NCI-H2196 (cell line): ENCODE measurements at regions not wholly inside any gene's neighbourhood (a gene's known extent, or its start where the extent isn't known, plus 50 kb on each side); places are given as distances from the start of the nearest gene placed in this dataset.
A peak's percentile ranks its signal among the peaks of the same experiment; 100 is the strongest.
"Not testable (repeated sequence)": the region's sequence is repeated elsewhere in the genome, so short reads cannot be mapped to it uniquely, and the experiment has no call there.

Experiments used
- DNase-seq: peaks from one replicate; lab custom pipeline; 2025; ENCODE audit not compliant: unreplicated experiment; lab: John Stamatoyannopoulos, UW

DNA sequence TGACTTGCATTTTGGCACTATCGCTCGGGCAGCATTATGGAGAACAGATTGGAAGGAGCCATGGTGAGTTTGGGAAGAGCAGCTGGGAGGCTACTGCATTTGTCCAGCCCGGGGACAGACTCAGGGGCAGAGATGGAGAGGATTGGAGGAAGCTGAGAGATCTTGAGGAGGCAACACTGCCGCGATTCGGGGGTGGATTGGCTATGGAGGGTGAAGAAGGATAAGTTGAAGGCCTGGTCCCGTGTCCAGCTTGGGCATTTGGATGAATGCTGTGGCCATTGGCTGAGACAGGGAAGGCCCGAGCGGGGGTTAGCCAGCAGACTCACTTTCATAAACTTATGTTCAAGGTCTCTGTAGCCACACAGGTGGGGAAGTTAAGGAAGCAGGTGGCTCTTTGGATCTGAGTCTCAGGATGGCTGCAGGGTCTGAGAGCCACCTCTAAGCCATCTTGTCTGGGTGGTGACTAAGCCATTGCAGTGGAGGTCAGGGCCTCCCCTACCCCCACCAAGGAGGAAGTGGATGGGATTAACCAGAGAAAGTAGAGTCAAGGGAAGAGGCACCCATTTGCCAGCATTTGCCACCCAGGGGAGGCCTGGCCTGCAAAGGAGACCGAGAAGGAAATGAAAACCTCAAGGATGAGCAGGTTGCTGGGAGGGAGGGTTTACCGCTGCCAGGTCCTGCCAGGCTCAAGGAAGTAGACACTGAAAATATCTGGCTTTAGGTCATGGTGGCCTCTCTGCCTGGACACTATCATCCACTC lies 144.0 kb upstream of the TLE3 start:
- DNase-seq = no peak

DNA sequence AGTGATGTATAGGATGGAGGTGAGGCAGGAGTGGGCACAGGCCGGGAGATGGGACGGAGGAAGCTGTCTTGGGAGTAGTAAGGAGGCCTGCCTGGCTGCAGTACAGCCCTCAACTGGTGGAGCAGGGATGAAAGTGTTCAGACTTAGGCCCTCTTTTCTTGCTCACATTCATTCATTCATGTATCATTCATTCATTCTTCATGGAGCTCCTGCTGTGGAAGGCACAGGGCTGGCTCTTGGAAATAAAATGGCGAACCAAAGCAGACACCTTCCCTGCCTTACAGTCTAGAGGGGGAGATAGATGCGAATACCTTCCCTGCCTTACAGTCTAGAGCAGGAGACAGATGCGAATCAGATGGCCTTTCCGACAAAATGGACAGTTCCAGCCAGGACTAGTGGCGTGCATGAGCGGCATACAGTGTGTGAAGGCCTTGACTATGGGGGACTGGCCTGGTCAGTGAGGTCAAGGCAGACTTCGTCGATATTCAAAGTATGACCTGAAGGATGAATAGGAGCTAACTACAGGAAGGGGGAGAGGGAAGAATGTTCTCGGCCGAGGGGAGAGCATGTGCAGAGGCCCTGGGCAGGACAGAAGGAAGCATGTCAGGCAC lies 143.2 kb upstream of the TLE3 start:
- DNase-seq = no peak

DNA sequence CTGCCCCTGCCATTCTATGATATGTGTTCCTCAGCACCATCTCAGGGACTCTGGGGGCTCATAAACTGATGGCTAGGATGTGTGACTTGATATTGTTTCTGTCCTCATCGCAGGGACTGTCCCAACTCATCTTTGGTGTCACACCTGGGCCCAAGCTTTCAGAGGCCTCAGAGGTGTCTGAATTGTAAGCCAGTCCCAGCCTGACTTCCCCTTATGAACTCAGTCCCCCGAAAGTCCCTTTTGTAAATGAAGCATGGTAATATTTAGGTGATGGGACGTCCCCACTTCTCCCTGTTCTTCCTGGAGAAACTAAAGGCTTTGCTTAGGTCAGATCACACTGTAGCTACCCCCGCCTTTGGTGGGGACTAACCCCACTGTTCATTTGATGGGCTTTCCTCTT lies 142.4 kb upstream of the TLE3 start:
- no peak for DNase-seq

DNA sequence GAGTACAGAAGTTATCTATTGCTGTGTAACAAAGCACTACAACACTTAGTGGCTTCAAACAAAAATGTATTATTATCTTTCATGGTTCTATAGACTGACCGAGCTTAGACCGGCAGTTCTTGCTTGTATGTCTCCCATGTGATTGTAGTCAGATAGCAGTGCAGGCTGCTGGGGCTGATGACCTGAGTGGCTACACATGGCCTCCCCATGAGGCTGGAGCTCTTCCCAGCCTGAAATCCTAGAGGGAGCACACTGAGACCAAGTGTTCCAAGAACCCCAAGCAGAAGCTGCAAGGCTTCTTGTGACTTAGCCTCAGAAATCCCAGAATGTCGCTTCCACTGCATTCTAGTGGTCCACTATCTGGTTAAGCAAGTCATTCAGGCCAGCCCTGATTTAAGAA lies 141.2 kb upstream of the TLE3 start:
- DNase-seq = no peak

DNA sequence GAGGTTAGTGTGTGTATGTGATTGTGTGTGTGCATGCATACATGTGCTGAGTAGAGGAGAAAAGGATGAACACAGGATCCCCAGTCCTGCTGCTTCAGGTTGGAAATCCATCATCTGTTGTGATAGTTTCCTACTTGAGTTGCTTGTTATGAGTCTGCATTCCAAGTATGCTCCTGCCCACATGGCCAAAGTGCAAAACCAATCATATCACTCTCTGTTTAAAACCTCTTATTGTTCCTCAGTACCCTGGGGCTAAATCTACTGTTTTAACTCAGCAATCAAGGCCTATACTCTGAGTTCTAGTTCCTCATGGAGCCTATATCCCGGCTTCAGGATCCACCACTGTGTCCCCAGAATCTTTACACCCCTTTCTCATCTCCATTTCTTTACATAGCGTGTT lies 139.9 kb upstream of the TLE3 start:
- no peak for DNase-seq

DNA sequence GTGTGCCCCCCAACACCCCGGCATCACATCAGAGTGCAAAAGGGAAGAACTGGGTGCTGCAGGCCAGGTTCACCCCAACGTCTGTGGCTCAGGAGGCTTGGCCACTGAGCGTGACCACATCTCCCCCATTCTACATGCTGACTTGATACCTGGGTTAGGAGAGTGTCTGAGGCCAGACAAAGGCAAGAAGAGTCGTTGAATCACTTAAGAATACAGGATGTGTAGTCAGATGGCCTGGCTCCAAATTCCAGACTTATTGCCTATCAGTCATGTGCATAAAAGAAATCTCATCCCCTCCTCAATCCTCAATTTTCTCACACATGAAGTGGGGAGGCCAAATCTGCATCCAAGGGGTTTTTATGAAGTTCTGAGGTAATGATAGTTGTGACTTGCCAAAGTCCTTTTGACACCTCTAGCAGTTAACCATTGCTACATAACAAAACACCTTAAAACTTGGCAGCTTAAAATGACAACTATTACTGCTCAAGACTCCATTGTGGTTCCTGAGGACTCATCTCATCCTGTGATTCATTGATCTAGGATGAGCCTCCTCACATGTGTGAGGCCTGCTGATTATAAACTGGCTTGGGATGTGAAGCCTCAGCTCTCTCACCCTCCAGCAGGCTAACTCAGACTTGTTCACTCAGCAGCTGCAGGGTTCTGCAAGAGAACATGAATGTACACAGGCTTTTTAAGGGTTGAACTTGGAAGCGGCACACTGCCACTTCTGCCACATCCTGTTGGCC lies 138.8 kb upstream of the TLE3 start:
- no peak for DNase-seq

DNA sequence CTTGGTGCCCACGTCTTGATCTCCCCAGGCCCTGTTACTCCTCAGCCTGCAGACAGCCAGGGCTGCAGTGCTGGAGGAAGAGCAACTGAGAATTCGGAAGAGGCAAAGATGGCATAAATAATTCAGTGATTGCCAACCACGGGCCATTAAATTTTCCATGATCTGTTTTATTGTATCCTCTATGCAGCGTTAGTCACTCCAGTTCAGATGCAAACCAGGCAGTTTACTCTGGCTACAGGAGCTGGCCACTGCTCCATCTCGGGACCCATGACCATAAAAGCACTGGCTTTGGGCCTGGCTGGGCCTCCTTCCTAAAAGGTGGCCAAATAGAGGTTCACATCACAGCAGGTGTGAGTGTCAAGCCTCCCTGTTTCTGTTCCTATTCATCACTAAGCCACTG lies 137.6 kb upstream of the TLE3 start:
- DNase-seq = peak; percentile 9

DNA sequence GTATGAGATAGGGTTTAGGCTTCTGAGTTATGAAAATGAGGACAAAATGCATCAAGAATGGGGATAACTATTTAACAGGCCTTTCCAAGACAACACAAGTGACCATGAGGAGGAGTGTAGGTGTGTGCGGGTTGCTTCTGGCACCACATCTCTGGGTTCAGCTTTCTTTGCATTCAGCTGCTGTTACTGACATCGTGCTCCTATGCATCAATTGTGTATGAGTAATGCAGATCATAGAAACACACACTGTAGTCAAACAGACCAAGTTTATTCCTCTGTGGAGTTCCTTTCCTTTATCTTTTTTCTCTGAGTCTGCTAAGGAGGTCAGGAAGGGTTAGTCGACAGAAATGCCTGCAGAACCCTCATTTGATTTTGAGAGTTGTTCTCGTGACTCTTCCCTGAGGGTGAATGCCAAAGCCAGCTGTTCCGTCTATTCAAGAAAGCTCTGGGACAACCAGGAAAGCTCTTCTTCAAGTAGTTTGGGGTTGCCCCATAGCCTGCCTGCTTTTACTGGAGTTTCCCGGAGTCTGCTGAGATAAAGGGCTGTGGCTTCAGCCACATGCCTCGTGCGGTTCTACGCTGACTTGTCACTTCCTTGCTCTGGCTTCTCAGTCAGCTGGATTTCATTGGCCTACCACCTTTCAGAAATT lies 136.7 kb upstream of the TLE3 start:
- DNase-seq = no peak

DNA sequence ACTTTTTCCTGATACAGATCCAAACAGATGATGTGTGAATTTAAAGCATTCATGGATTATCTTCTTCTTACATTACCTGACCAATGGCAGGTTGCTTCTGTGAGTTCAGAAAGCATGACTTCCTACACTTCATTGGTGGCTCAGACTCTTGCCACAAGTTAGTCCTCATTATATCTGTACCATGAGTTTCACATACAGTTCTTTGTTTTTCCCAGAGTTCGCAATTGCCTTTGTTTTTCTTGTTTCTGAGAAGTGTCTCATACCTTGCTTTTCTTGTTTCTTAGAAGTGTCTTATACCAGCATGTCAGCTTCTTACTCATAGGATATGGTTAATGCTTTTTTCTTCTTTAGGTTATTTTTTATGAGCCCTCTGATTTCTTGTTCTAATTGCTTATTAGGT lies 133.8 kb upstream of the TLE3 start:
- no peak for DNase-seq

DNA sequence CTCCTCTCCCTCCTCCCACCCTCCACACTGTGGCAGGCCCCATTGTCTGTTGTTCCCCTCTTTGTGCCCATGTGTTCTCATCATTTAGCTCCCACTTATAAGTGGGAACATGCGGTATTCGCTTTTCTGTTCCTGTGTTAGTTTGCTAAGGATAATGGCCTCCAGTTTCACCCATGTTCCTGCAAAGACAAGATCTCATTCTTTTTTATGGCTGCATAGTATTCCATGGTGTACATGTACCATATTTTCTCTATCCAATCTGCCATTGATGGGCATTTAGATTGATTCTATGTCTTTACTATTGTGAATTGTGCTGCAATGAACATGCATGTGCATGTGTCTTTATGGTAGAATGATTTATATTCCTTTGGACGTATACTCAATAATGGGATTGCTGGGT lies 130.2 kb upstream of the TLE3 start:
- DNase-seq = not testable (repeated sequence)

DNA sequence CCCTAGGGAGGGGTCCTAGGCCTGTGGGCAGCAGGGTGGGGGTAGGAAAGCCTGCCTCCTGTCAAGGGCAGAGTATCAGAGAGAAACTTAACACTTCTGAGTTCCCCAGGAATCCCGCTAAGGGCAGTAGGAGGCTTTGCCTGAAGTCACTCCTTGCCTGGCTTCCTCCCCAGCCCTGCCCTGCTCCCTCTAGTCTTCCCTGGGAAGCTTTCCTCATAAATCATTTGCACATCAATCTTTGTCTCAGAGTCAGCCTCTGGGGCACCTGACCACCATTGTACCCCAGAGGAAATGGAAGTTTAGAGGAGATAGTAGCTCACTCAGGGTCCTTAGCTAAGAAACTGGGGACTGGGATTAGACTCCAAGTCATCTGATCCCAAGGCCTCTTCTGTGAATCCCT lies 129.4 kb upstream of the TLE3 start:
- DNase-seq = no peak

DNA sequence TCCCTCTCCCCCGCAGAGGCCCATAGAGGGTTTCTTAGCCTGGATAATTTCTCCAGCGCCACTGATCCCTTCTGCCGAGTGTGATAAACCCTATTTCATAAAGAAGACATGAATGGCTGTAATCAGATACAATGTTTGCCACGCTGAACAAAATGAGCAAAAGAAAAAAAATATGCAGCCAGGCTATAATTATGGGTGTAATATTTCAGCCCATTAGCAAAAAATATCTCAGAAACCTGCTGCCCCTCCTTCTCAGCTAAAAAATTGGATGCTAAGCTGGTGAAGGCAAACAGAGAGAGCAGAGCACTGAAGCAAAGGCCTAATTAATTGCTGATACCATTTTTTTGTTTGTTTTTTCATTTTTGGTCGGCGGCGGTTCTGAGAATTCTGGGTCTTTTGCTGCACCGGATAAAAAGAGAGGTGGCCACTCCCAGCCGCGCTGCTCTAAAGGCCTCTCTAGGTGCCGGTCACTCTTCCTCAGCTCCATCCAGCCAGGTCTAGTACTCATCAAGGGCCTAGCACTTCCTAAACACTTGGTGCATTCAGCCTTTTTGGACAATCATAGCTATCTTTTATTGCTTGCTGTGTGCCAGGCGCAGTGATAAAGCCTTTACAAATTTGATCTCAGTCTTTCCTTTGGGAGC lies 128.7 kb upstream of the TLE3 start:
- DNase-seq = no peak

DNA sequence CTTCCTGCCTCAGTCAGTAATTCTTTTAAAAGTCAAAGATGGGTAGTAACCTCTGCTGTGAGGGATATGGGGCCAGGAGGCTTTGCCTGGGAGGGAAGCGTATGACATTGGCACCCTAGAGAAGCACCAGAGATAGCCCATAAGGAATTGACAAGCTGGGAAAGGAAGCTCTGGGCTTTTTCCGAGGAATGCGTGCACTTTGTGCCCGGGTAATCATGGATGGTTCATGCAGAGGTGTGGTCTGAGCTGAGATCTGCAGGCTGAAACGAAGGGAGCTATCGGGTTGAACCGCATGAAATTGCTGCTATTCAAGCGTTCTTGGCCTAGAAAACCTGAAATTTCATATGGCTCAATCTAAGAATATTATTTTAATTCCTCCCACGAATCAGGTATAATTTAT lies 127.7 kb upstream of the TLE3 start:
- no peak for DNase-seq

DNA sequence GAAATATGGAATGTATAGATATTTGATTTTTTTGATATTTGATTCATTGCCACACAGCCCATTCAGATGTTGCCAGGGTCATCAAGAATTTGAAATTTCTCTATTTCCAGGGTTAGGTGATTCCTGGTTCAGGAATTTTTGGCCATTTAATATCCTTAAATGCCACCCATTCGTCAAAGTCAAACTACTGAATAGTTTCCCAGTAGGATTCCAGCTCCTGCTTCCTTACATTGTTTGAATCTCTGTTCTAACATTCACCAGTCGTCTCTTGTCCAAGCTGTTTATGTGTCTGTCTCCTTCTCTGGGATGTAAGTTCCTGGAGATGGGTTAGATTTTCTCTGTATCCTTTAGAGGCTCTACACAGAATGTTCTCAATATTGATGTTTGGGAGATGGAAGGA lies 124.9 kb upstream of the TLE3 start:
- no peak for DNase-seq

DNA sequence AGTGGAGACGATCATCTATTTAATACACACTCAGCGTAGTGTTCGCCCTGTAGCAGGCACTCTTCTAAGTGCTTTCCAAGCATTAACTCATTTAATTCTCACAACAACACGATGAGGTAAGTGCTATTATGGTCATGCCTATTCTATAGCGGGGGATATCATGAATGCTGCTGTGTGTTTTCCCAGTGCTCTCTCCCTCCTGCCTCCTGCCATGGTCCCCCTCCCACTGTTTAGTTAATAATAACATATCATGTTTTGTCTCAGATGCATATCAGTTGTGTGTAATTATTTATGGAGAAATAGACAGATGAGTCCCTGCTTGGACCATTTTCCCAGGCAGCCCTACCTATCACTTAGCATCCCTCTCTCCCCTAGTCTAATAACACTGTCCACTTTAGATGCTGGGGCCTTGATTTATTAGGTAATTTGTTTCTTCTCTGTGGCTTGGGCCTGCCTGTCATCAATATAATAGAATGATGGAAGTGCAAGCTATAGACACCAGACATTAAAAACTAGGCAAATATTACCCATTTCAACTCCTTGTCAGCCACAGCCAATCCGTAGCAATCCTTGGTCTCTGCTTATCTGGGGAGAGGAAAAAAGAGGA lies 122.9 kb upstream of the TLE3 start:
- DNase-seq = no peak

DNA sequence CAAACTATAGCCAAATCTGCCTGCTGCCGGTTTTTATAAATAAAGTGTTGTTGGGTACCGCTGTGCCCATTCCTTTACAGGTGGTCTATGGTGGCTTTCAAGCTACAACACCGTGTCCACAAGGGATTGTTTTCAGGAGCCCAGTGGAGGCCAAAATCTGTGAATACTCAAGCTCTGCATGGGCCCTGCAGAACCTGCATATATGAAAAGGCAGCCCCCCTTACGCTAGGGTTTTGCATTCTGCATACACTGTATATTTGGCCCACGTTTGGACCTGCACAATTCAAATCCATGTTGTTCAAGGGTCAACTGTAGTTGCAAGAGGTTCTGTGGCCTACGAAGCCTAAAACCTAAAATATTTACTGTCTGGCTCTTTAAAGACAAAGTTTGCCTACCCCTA lies 122.2 kb upstream of the TLE3 start:
- no peak for DNase-seq

DNA sequence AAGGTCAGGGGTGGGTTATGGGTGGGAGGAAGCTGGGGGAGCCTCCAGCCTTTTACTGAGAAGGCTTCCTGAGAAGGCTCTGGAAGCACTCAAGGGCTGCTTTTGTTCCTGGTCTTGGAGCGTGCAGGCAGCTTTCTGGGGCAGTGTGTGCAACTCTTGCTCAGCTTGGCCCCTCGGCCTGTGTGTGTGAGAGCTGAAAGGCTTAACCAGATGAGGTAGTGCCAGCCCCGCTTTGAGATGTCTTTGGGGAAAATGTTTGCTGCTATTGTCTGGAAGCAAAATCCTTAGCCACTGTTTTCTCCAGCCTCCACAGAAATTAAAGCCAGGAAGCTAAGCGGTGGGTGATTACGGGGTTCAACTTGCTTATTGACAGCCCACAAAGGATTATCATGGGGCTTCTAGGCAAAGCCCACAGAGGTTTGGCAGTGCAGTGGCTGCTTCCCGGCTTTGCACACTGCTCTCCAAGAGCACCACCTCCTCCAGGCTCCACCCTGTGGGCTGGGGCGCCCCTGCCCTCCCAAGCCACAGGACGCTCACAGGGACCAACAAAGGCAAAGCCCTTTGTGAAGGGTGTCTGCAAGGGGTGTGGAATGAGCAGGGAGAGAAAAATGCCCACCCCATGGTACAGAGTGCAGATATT lies 121.7 kb upstream of the TLE3 start:
- no peak for DNase-seq

DNA sequence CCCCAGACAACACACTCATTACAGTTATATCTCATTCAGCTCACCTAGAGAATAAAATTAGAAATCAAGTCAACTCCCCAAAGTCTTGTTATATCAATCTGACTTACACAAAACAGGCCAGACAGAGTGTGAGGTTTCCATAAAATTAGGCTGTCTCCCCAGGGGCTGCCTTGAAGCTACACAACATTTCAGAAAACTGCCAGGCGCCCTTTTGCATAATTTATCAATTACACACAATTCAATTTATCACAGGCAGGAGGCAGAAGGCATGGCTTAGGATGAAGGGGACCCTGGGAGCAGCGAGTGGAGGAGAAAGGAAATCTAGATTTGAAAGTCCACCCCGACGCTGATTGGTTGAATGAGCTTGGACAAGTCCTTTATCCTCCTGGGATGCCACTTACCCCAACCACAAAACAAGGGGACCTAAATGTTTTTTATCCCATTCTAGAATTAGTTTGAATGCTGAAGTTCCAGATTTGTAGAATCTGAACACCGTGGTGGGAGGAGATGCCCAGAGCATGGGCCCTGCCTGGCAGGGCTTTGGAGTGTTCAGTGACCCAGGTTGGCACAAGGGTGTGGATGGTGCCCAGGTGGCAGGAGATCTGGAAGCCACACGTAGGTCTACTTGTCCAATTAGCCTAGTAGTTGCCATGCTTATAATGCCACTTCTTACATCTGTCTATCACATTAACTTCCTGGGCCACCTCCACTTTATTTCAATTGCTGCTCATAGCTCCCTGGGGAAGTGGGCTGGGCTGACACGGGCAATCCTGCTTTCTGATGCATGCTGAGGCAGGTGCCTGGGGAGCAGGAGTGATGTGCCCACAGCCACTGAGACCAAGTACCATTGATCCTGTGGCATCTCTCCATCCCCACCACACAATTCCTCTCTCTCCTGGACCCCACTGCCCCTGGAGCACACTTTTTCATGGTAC lies 119.8 kb upstream of the TLE3 start:
- no peak for DNase-seq

DNA sequence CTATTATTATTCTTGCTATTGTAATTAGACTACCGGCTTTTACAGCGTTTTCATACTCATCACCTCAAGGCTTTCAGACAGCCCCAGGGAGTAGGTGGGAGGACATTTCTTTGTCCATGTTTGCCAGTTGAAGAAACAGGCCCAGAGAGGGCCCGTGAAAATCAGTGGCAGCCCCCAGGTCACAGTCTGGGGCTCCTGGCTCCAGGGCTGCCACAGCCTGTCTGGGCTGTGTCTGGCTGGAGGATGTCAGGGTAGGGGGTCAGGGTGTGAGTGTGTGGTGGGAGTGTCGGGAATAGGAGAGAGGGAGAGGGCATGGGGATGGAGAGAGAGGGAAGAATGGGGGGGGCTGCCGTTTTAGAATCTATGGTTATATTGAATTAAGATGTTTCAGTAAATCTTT lies 118.2 kb upstream of the TLE3 start:
- DNase-seq = no peak
